GM18508 (cell line): ENCODE measurements at regions not wholly inside any gene's neighbourhood (a gene's known extent, or its start where the extent isn't known, plus 50 kb on each side); places are given as distances from the start of the nearest gene placed in this dataset.
"Not testable (repeated sequence)": the region's sequence is repeated elsewhere in the genome, so short reads cannot be mapped to it uniquely, and the experiment has no call there.

Source experiments
- ATAC-seq: cut with Tn5 transposase; IDR thresholded peaks from one replicate; pipeline ENCODE4 v1.9.1; 2021; ENCODE audit warnings: moderate number of reproducible peaks; ENCODE audit not compliant: insufficient read depth, unreplicated experiment

- ATAC-seq = no peak
Observed at GRCh38 chr12:13411287-13411686, 214.8 kb downstream of the EMP1 start.

- no peak for ATAC-seq
Observed at GRCh38 chr12:13405961-13406703, 209.6 kb downstream of the EMP1 start.

- ATAC-seq = no peak
Observed at GRCh38 chr12:13404631-13405473, 208.3 kb downstream of the EMP1 start.

- no peak for ATAC-seq
Observed at GRCh38 chr12:13404111-13404628, 207.6 kb downstream of the EMP1 start.

GRCh38 chr12:13391375-13391774 is 194.8 kb downstream of the EMP1 start:
- ATAC-seq = not testable (repeated sequence)

DNA sequence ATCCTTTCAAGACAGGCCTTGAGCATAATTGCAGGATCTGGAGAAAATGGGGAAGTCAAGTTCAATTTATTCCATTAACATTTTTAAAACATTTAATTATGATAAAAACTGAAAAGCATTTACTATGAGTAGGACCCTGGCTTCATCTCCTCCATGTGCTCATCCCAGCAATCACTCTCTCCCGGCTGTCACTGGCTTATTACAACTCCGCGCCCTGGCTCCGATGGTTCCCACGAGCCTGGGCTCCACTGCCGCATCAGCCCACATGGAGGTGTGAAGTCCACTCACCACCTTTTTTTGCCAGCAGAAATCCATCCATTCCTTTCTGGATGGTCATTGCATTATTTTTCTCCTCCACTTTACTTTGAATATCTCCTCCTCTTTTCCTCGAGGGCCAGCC is 194.4 kb downstream of the EMP1 start:
- ATAC-seq = no peak

DNA sequence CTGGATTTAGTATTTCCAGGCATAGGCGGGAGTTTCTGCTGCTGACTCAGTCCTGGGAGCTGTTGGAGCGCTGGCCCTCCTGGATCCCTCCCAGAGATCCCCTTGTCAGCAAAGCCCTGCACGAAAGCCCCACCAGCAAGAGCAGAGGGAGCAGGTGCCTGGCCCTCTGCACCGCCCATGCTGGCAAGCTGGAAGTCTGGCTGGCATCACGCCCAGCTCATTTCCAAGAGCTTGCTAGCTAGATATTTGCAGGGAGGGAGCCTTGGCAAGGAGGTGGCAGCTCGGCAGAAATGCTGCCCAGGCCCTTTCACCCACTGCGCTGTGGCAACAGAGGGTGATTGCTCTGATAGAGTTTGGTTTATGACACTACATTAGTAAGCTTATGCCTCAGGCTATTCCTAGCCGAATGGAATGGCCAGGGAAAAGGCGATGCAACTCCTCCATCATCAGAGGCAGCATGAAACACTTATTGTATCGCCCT is 193.9 kb downstream of the EMP1 start:
- no peak for ATAC-seq

- no peak for ATAC-seq
Observed at GRCh38 chr12:13387101-13387500, 190.6 kb downstream of the EMP1 start.

DNA sequence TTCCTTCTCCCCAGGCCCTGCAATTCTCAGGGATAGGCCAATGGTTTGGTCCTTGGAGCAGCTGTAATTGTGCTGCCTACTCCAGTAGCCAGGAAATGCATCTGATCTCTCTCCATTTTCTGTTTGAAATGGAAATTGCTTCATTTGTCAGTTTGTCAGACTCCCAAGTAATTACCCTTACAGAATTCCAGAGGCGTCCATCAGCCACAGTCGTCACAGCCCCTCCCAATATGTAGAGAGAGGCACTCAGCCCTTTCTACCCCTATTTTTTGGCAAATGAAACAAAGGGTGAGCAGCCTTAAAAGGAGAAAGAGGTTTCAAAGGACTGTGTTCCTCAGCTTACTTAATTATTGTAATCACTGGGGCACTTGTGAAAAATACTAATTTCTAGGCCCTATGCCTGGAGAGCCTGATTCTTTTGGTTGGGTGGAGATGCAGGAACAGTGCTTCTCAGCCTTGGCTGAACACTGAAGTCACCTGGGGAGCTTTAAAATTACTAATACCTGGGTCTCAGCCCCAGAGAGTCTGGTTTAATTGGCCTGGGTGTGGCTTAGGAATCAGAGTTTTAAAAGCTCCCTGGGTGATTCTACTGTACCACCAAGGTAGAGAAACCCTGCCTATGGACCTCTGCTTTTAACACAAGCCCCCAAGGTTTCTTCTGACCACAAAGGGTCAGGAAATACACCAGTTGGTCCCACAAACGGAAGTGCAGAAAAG is 190.0 kb downstream of the EMP1 start:
- no peak for ATAC-seq

DNA sequence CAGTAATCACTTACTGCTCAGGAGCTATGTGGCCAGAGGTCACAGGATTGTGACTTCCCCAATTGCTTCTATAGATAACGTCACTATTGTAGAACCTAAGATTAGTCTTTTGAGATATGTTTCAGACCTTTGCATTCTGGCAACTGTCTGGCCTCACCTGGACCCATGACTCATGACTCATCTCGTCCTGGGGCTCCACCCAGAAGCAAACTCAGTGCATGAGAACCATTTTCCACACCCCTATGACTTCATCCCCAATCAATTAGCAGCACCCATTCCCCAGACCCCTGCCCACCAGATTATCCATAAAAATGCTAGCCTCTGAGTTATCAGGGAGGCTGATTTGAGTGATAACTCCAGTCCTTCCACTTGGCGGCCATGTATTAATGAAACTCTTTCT is 186.9 kb downstream of the EMP1 start:
- ATAC-seq = no peak

DNA sequence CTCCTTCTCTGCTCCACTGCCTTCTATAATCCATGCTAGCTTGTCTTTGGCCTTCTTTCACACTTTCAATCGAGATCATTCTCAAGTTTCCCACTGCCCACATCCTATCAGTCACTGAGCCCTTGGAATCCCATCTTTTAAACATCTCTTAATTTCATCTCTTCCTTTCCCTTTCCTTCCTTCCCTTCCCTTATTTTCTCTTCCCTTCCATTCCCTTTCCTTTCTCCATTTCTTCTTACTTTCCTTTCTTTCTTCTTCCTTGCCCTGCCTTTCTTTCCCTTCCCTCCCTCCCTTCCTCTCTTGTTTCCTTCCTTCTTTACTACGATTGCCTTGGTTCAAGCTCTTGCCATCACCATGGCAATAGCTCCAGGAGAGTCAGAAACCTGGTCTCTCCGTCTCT is 183.8 kb downstream of the EMP1 start:
- ATAC-seq = no peak

DNA sequence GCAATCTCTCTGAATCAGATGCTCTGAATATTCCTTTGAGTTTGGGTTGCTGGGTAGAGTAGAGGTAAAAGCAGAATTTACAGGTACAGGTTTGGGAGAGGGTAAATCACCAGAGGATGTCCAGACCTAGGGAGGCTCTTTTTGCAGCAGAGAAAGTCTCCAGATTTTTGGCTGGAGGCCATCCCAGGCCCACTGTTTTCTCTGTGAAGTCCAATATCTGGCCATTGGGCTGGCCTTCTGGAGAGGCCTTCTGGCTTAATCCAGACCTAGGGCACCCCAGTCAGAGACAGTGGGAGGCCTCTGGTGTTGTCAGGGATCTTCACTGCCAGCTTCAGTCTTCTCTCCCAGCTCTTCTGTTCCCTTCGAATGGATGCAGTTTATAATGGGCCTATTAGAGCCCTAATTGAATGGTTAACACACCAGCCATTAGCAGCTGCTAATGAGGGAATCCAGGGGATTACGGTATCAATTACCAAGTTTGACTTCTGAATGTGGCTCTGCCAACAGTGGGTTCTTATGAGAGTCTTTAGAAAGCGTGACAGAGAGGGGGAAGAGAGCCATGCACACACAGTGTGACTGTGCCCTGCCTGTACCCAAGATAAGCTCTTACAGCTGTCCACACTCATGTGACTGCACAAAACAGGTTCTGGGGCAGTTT is 183.1 kb downstream of the EMP1 start:
- no peak for ATAC-seq

DNA sequence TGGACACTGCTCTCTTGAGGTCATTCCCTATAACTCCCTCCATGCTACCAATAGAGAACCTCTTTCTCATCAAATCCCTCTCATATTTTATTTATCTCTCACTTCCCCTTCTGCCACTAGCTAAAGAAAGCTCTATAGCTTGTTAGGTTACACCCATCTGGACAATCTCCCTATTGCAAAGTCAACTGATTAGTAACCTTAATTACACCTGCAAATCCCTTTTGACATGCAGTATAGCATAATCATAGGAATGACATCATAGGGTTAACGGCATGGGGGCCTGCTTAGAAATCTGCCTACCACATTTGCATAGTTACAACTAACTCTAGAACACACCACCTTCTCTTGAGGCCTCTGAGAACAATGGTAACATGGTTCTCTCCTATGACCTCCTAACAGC is 181.2 kb downstream of the EMP1 start:
- no peak for ATAC-seq

GRCh38 chr12:13376610-13377373 is 180.3 kb downstream of the EMP1 start:
- ATAC-seq = no peak

GRCh38 chr12:13375583-13376345 is 179.2 kb downstream of the EMP1 start:
- no peak for ATAC-seq

DNA sequence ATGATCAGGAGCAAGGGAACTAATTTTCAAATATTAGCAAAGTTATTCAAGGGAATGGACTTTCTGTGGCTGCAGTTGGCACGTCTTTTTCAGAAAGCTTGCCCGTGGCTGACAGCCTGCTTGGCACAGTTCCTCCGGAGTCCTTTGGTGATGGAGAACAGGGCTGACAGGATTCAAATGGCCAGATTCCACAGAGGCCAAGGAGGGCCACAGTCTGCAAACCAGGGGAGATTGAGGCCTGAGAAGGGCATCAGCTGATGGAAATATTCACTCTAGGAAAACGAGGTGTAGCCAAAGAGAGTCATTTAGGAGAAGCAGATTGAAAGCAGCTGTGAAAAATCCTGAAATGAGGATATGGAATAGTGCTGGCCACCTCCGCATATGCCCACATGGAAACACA is 178.3 kb downstream of the EMP1 start:
- ATAC-seq = no peak

DNA sequence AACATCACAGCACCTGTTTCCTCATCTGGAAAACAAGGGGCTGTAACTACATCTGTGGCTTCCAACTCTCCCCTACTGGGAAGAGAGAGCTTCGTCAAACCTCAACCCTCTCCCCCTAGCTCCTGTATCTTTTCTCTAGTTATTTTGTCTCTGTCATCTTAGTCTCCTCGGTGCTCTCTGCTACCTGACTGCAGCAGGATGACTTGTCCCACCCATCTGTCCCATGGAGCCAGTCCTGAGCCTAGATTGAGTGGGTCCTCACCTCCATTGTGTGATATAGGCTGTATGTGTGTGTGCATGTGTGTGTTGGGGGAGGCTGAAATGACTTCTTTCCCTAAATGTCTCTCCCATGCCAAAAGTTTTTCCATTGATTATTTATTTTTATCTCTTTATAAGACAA is 177.3 kb downstream of the EMP1 start:
- no peak for ATAC-seq

DNA sequence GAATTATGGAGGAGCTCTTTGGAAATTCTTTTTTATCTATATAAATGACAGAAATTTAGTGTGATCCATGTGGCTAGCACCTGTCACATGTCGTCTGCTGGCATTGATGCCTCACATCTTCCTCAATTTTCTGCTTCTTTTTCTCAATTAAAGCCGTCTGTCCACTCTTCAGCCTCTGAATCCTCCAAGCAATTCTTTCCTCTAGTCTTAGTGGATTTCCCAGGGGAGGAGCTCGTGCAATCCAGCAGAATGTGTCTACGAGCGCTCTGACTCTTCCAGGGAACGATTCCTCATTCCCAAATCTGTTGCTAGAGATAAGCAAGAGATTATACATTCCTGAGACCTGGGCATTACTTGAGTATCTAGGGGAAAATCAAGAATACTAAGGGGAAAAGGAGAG is 176.6 kb downstream of the EMP1 start:
- ATAC-seq = no peak

- ATAC-seq = no peak
Observed at GRCh38 chr12:13372386-13372785, 175.9 kb downstream of the EMP1 start.
